HFFc6 (cell line): ENCODE measurements at regions not wholly inside any gene's neighbourhood (a gene's known extent, or its start where the extent isn't known, plus 50 kb on each side); places are given as distances from the start of the nearest gene placed in this dataset.

Experiments
- DNase-seq: peaks from one replicate; pipeline ENCODE4 v3.0.0-alpha.2; 2018
- H3K27ac Mint-ChIP-seq: 2 replicates; pipeline ENCODE4 v1.8.0; 2020; ENCODE audit warnings: mild to moderate bottlenecking, mixed read lengths
- H3K27me3 Mint-ChIP-seq: 2 replicates; pipeline ENCODE4 v1.8.0; 2021; ENCODE audit warnings: mild to moderate bottlenecking, moderate library complexity, mixed read lengths; ENCODE audit not compliant: insufficient read depth
- H3K36me3 Mint-ChIP-seq: 2 replicates; pipeline ENCODE4 v1.8.0; 2021; ENCODE audit warnings: low read depth, mixed read lengths
- H3K4me1 Mint-ChIP-seq: 2 replicates; pipeline ENCODE4 v1.8.0; 2020; ENCODE audit warnings: low read depth, mixed read lengths
- H3K4me3 Mint-ChIP-seq: 2 replicates; pipeline ENCODE4 v1.8.0; 2020; ENCODE audit warnings: mild to moderate bottlenecking, moderate library complexity, mixed read lengths
- H3K9me3 Mint-ChIP-seq: 2 replicates; pipeline ENCODE4 v1.8.0; 2020; ENCODE audit warnings: mild to moderate bottlenecking, mixed read lengths
- TF ChIP-seq, protein P1 (sequence below): fragments of 200-600 bp; sonication (generic); IDR thresholded peaks from 2 replicates; pipeline ENCODE4 v1.5.0; 2021; ENCODE audit warnings: antibody characterized with exemption, mild to moderate bottlenecking

DNA sequence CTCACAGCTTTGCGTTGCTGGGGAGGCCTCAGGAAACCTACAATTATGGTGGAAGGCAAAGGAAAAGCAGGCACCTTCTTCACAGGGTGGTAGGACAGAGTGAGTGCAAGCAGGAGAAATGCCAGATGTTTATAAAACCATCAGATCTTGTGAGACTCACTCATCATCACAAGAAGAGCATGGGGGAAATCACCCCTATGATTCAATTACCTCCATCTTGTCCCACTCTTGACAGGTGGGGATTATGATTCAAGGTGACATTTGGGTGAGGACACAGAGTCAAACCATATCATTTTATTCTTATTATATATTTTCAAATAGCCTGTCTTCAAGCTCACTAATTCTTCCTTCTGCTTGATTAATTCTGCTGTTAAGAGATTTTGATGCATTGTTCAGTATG is 665.3 kb downstream of the TRHDE start:
- Mint-ChIP-seq H3K4me1 (no peaks in the 10 kb centered on the region), H3K9me3 (peaks cover 27% of the 10 kb centered on the region), H3K4me3 (no peak overlapping the region), H3K27ac (no peak overlapping the region), H3K27me3 (no peaks in the 10 kb centered on the region; the same call in 1 of the 2 replicates), H3K36me3 (no peaks in the 10 kb centered on the region)
- DNase-seq: no peak
- TF ChIP-seq, protein P1, sequence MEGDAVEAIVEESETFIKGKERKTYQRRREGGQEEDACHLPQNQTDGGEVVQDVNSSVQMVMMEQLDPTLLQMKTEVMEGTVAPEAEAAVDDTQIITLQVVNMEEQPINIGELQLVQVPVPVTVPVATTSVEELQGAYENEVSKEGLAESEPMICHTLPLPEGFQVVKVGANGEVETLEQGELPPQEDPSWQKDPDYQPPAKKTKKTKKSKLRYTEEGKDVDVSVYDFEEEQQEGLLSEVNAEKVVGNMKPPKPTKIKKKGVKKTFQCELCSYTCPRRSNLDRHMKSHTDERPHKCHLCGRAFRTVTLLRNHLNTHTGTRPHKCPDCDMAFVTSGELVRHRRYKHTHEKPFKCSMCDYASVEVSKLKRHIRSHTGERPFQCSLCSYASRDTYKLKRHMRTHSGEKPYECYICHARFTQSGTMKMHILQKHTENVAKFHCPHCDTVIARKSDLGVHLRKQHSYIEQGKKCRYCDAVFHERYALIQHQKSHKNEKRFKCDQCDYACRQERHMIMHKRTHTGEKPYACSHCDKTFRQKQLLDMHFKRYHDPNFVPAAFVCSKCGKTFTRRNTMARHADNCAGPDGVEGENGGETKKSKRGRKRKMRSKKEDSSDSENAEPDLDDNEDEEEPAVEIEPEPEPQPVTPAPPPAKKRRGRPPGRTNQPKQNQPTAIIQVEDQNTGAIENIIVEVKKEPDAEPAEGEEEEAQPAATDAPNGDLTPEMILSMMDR: no peak

DNA sequence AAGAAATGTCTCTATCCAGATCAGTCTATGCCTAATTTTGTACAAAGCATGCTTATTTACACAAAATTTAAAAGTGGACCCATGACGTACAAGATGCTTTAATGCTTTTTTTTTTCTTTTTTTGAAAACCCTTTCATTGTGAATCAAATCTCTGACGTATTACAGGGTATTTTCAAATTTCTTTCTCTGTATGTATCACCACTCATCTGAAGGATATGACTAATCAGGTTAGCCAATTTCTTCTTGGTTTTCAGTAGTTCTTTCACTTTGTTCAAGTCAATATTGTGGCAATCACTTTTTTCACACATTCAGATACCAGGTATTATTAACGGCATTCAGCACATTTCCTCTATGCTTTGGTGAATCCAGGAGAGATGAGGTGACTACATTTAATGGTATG is 685.3 kb downstream of the TRHDE start:
- TF ChIP-seq, protein P1: no peak
- H3K9me3 Mint-ChIP-seq: peaks cover 33% of the 10 kb centered on the region

DNA sequence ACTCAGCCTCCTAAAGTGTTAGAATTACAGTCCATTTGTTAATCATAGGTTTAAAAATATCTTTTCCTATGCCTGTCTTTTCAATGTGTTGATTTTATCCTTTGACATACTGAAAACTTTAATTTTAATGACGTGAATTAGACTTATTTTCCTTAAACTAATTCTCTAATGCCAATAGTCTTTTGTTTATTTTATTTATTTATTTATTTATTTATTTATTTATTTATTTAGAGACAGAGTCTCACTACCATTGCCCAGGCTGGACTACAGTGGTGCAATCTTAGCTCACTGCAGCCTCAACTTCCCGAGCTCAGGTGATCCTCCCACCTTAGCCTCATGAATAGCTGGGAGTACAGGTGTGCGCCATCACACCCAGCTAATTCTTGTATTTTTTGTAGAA is 694.5 kb downstream of the TRHDE start:
- Mint-ChIP-seq H3K27ac (no peak overlapping the region), H3K9me3 (peaks cover 14% of the 10 kb centered on the region), H3K4me3 (no peak overlapping the region), H3K27me3 (no peaks in the 10 kb centered on the region; the same call in 1 of the 2 replicates), H3K4me1 (no peaks in the 10 kb centered on the region), H3K36me3 (no peaks in the 10 kb centered on the region)
- TF ChIP-seq, protein P1: no peak
- DNase-seq: no peak

More for the DNA sequence above, 685.3 kb downstream of the TRHDE start:
- Mint-ChIP-seq H3K27me3 (no peaks in the 10 kb centered on the region; the same call in 1 of the 2 replicates), H3K27ac (no peak overlapping the region), H3K4me1 (no peaks in the 10 kb centered on the region), H3K4me3 (no peak overlapping the region), H3K36me3 (no peaks in the 10 kb centered on the region)
- no peak for DNase-seq

DNA sequence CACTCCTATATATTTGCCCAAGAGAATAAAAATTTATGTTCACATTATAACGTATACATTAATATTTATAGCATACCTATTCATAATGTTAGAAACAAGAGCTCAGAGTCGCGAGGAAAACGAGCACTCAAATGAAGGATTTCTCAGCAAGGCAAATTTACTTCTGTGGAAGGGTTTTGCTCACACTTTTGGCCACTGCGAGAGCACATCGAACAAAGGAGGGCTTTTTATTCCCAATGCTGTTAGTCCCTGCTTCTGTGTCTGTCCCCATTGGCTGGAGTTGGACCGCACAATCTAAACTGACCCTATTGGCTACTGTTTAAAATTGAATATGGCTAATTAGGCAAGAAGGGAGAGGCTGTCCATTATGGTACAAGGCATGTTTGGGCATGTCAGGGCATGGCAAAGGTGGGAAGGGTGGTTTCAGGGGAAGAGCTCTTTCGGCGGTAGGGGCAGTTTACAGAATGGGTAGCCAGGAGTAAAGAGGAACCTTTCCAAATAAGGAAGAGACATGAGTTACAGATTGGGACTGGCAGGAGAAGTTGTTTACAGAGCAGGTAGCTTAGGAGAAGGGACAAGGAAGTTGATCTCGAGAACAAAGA is 702.9 kb downstream of the TRHDE start:
- Mint-ChIP-seq H3K27ac (no peak overlapping the region), H3K4me3 (no peak overlapping the region), H3K9me3 (peaks cover 42% of the 10 kb centered on the region), H3K27me3 (no peaks in the 10 kb centered on the region; the same call in 1 of the 2 replicates), H3K4me1 (no peaks in the 10 kb centered on the region), H3K36me3 (no peaks in the 10 kb centered on the region)
- TF ChIP-seq, protein P1: no peak
- no peak for DNase-seq

DNA sequence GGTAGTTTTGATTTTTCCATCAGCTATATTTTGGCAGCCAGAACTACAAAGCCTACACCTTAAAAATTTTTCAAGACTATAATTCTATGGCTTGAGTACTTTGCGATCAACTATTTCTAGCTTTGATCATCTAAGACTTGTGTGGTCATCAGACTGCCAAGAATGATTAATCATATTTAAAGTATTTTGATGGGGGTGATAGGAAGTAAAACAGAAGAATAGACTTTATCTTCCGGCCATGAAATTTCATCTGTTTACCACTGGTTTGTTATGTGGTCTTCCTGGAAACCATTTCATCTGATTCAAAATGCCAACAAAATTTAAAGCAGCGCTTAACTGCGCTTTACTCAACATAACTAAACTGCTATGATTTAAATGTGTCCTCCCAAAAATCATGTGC is 706.8 kb downstream of the TRHDE start:
- peaks cover 31% of the 10 kb centered on the region for H3K9me3 Mint-ChIP-seq
- H3K4me3 Mint-ChIP-seq: no peak overlapping the region
- no peaks in the 10 kb centered on the region; the same call in 1 of the 2 replicates for H3K27me3 Mint-ChIP-seq
- no peak overlapping the region for H3K27ac Mint-ChIP-seq
- no peaks in the 10 kb centered on the region for H3K4me1 Mint-ChIP-seq
- no peak for DNase-seq
- no peaks in the 10 kb centered on the region for H3K36me3 Mint-ChIP-seq
- TF ChIP-seq, protein P1: no peak
